SJCRH30 (cell line): ENCODE measurements at regions not wholly inside any gene's neighbourhood (a gene's known extent, or its start where the extent isn't known, plus 50 kb on each side); places are given as distances from the start of the nearest gene placed in this dataset.
"Not testable (repeated sequence)": the region's sequence is repeated elsewhere in the genome, so short reads cannot be mapped to it uniquely, and the experiment has no call there.

ENCODE experiments used
- DNase-seq, 2 experiments: peaks; one replicate each; pipeline ENCODE4 v3.0.0-alpha.2; 2015 to 2020
- H3K27ac ChIP-seq: fragments of 250-450 bp; sonication (Bioruptor Pico); 2 replicates; pipeline ENCODE4 v1.5.1; 2020; ENCODE audit warnings: mild to moderate bottlenecking, moderate library complexity
- H3K27me3 ChIP-seq: fragments of 250-450 bp; sonication (Bioruptor Pico); 2 replicates; pipeline ENCODE4 v1.5.1; 2020; ENCODE audit warnings: mild to moderate bottlenecking, moderate library complexity
- H3K36me3 ChIP-seq: fragments of 250-450 bp; sonication (Bioruptor Pico); 2 replicates; pipeline ENCODE4 v1.5.1; 2020; ENCODE audit warnings: mild to moderate bottlenecking, moderate library complexity
- H3K4me1 ChIP-seq: fragments of 250-450 bp; sonication (Bioruptor Pico); 2 replicates; pipeline ENCODE4 v1.5.1; 2020; ENCODE audit warnings: mild to moderate bottlenecking, moderate library complexity
- H3K4me3 ChIP-seq: fragments of 250-450 bp; sonication (Bioruptor Pico); 2 replicates; pipeline ENCODE4 v1.5.1; 2020; ENCODE audit warnings: mild to moderate bottlenecking, moderate library complexity
- H3K9me3 ChIP-seq: fragments of 250-450 bp; sonication (Bioruptor Pico); replicated peaks from 2 replicates; pipeline ENCODE4 v1.5.1; 2020; ENCODE audit warnings: mild to moderate bottlenecking, moderate library complexity

- Histone ChIP-seq H3K36me3 (no peaks in the 10 kb centered on the region), H3K27me3 (peaks cover 3% of the 10 kb centered on the region; the same call in 1 of the 2 replicates), H3K9me3 (no peaks in the 10 kb centered on the region), H3K4me3 (no peak overlapping the region), H3K27ac (no peak overlapping the region), H3K4me1 (no peaks in the 10 kb centered on the region)
- no peak for DNase-seq
These were observed 435.1 kb upstream of the MEIS1 start for GRCh38 chr2:65999796-66000195.

GRCh38 chr2:65999103-65999502 is 435.8 kb upstream of the MEIS1 start:
- Histone ChIP-seq H3K9me3 (no peaks in the 10 kb centered on the region), H3K4me3 (no peak overlapping the region), H3K27me3 (peaks cover 3% of the 10 kb centered on the region; the same call in 1 of the 2 replicates), H3K36me3 (no peaks in the 10 kb centered on the region), H3K27ac (no peak overlapping the region), H3K4me1 (no peaks in the 10 kb centered on the region)
- DNase-seq = no peak

- Histone ChIP-seq H3K9me3 (no peaks in the 10 kb centered on the region), H3K4me3 (no peak overlapping the region), H3K36me3 (no peaks in the 10 kb centered on the region), H3K4me1 (no peaks in the 10 kb centered on the region), H3K27ac (no peak overlapping the region), H3K27me3 (peaks cover 3% of the 10 kb centered on the region; the same call in 1 of the 2 replicates)
- no peak for DNase-seq
These were observed 437.0 kb upstream of the MEIS1 start for GRCh38 chr2:65997961-65998360.

GRCh38 chr2:65992198-65992554 is 442.7 kb upstream of the MEIS1 start:
- Histone ChIP-seq H3K4me1 (no peaks in the 10 kb centered on the region), H3K4me3 (no peak overlapping the region), H3K9me3 (no peaks in the 10 kb centered on the region), H3K27ac (no peak overlapping the region), H3K36me3 (no peaks in the 10 kb centered on the region), H3K27me3 (peaks cover 3% of the 10 kb centered on the region; the same call in 1 of the 2 replicates)
- DNase-seq = no peak

GRCh38 chr2:65991381-65992197 is 443.3 kb upstream of the MEIS1 start:
- H3K4me1 ChIP-seq = no peaks in the 10 kb centered on the region
- H3K27ac ChIP-seq = no peak overlapping the region
- H3K4me3 ChIP-seq = no peak overlapping the region
- H3K9me3 ChIP-seq = no peaks in the 10 kb centered on the region
- H3K36me3 ChIP-seq = no peaks in the 10 kb centered on the region
- DNase-seq = no peak
- no peaks in the 10 kb centered on the region for H3K27me3 ChIP-seq

- Histone ChIP-seq H3K9me3 (no peaks in the 10 kb centered on the region), H3K36me3 (no peaks in the 10 kb centered on the region), H3K27ac (no peak overlapping the region), H3K4me1 (no peaks in the 10 kb centered on the region), H3K4me3 (no peak overlapping the region), H3K27me3 (no peaks in the 10 kb centered on the region)
- no peak for DNase-seq
These were observed 448.9 kb upstream of the MEIS1 start for GRCh38 chr2:65985986-65986385.

- H3K9me3 ChIP-seq = no peaks in the 10 kb centered on the region
- no peaks in the 10 kb centered on the region for H3K27me3 ChIP-seq
- no peak for DNase-seq
- no peaks in the 10 kb centered on the region for H3K36me3 ChIP-seq
- H3K4me3 ChIP-seq = no peak overlapping the region
- H3K4me1 ChIP-seq = no peaks in the 10 kb centered on the region
- no peak overlapping the region for H3K27ac ChIP-seq
These were observed 454.4 kb upstream of the MEIS1 start for GRCh38 chr2:65980531-65980930.

- Histone ChIP-seq H3K4me1 (no peaks in the 10 kb centered on the region), H3K4me3 (no peak overlapping the region), H3K27me3 (no peaks in the 10 kb centered on the region), H3K36me3 (no peaks in the 10 kb centered on the region), H3K27ac (no peak overlapping the region), H3K9me3 (no peaks in the 10 kb centered on the region)
- no peak for DNase-seq
These were observed 455.5 kb upstream of the MEIS1 start for GRCh38 chr2:65979446-65979845.

- H3K27me3 ChIP-seq = no peaks in the 10 kb centered on the region
- H3K36me3 ChIP-seq = no peaks in the 10 kb centered on the region
- no peak for DNase-seq
- H3K27ac ChIP-seq = no peak overlapping the region
- no peaks in the 10 kb centered on the region for H3K9me3 ChIP-seq
- H3K4me1 ChIP-seq = no peaks in the 10 kb centered on the region
- H3K4me3 ChIP-seq = no peak overlapping the region
These were observed 460.7 kb upstream of the MEIS1 start for GRCh38 chr2:65974067-65974723.

- no peak overlapping the region for H3K4me3 ChIP-seq
- H3K27me3 ChIP-seq = no peaks in the 10 kb centered on the region
- H3K9me3 ChIP-seq = no peaks in the 10 kb centered on the region
- no peaks in the 10 kb centered on the region for H3K36me3 ChIP-seq
- H3K4me1 ChIP-seq = no peaks in the 10 kb centered on the region
- H3K27ac ChIP-seq = no peak overlapping the region
- no peak for DNase-seq
These were observed 465.8 kb upstream of the MEIS1 start for GRCh38 chr2:65969161-65969560.

GRCh38 chr2:65963303-65963702 is 471.6 kb upstream of the MEIS1 start:
- not testable (repeated sequence) for H3K36me3 ChIP-seq, DNase-seq

GRCh38 chr2:65960953-65961352 is 474.0 kb upstream of the MEIS1 start:
- no peaks in the 10 kb centered on the region for H3K36me3 ChIP-seq

More at GRCh38 chr2:65963303-65963702, 471.6 kb upstream of the MEIS1 start:
- not testable (repeated sequence) for H3K27me3 ChIP-seq, H3K4me3 ChIP-seq, H3K9me3 ChIP-seq, H3K27ac ChIP-seq, H3K4me1 ChIP-seq

GRCh38 chr2:65957886-65958285 is 477.0 kb upstream of the MEIS1 start:
- H3K4me3 ChIP-seq = no peak overlapping the region
- no peaks in the 10 kb centered on the region for H3K4me1 ChIP-seq
- no peaks in the 10 kb centered on the region for H3K9me3 ChIP-seq
- H3K36me3 ChIP-seq = no peaks in the 10 kb centered on the region
- no peaks in the 10 kb centered on the region for H3K27me3 ChIP-seq
- no peak overlapping the region for H3K27ac ChIP-seq
- no peak for DNase-seq

More at GRCh38 chr2:65960953-65961352, 474.0 kb upstream of the MEIS1 start:
- H3K4me1 ChIP-seq = no peaks in the 10 kb centered on the region
- H3K27me3 ChIP-seq = no peaks in the 10 kb centered on the region
- no peak for DNase-seq
- no peak overlapping the region for H3K4me3 ChIP-seq
- no peak overlapping the region for H3K27ac ChIP-seq
- H3K9me3 ChIP-seq = no peaks in the 10 kb centered on the region

- Histone ChIP-seq H3K9me3 (no peaks in the 10 kb centered on the region), H3K27ac (no peak overlapping the region), H3K4me1 (no peaks in the 10 kb centered on the region), H3K36me3 (no peaks in the 10 kb centered on the region), H3K4me3 (no peak overlapping the region), H3K27me3 (no peaks in the 10 kb centered on the region)
- no peak for DNase-seq
These were observed 477.5 kb upstream of the MEIS1 start for GRCh38 chr2:65957454-65957853.

GRCh38 chr2:65955259-65955658 is 479.7 kb upstream of the MEIS1 start:
- Histone ChIP-seq H3K4me3 (no peak overlapping the region), H3K27ac (no peak overlapping the region), H3K36me3 (no peaks in the 10 kb centered on the region), H3K4me1 (no peaks in the 10 kb centered on the region), H3K9me3 (no peaks in the 10 kb centered on the region), H3K27me3 (0 out of 2 replicates have a peak, but pooled peaks cover 3% of the 10 kb centered on the region)
- no peak for DNase-seq
